OCI-LY7 (cell line): ENCODE measurements at regions not wholly inside any gene's neighbourhood (a gene's known extent, or its start where the extent isn't known, plus 50 kb on each side); places are given as distances from the start of the nearest gene placed in this dataset.

Experiments
- BruUV-seq: library from RNA; stranded (reverse); fragments of 400-500 nt; replicated peaks from 2 replicates; lab custom pipeline; 2021; lab: Mats Ljungman, UMichigan
- CTCF ChIA-PET: fragments of 300-600 bp; sonication (Branson Sonifier 250); formaldehyde crosslinking; loops from one replicate; lab custom pipeline; 2022; ENCODE audit warnings: antibody characterized with exemption; ENCODE audit not compliant: unreplicated experiment; lab: Charles Lee
- POLR2A ChIA-PET: fragments of 300-600 bp; sonication (Branson Sonifier 250); formaldehyde crosslinking; loops from one replicate; lab custom pipeline; 2022; ENCODE audit warnings: antibody characterized with exemption; lab: Charles Lee
- DNase-seq: peaks from one replicate; pipeline ENCODE4 v3.0.0-alpha.2; 2015; ENCODE audit warnings: low spot score
- H2AFZ ChIP-seq: fragments of 200-600 bp; sonication (generic), shearing (Covaris generic); 2 replicates; pipeline ENCODE4 v1.6.1; 2014; ENCODE audit warnings: mild to moderate bottlenecking, antibody characterized with exemption, low read length, moderate library complexity
- H3K27ac ChIP-seq: fragments of 200-600 bp; sonication (generic); 2 replicates; pipeline ENCODE4 v1.5.1; 2014; ENCODE audit warnings: mixed run types, low read depth, mild to moderate bottlenecking, moderate library complexity, low read length, inconsistent platforms; ENCODE audit not compliant: poor library complexity, severe bottlenecking
- H3K36me3 ChIP-seq: fragments of 200-600 bp; sonication (generic); 2 replicates; pipeline ENCODE4 v1.6.1; 2014; ENCODE audit warnings: mild to moderate bottlenecking, antibody characterized with exemption, low read length, moderate library complexity, mixed read lengths; ENCODE audit not compliant: insufficient read depth
- H3K4me1 ChIP-seq: fragments of 200-600 bp; sonication (generic); 2 replicates; pipeline ENCODE4 v1.5.1; 2014; ENCODE audit warnings: mild to moderate bottlenecking, low read length; ENCODE audit not compliant: insufficient read depth, poor library complexity, severe bottlenecking
- H3K4me2 ChIP-seq: fragments of 200-600 bp; sonication (generic); 2 replicates; pipeline ENCODE4 v1.6.1; 2014; ENCODE audit warnings: mild to moderate bottlenecking, low read length
- H3K4me3 ChIP-seq: fragments of 200-600 bp; sonication (generic); 2 replicates; pipeline ENCODE4 v1.5.1; 2014; ENCODE audit warnings: mild to moderate bottlenecking, low read depth, low read length; ENCODE audit not compliant: poor library complexity, severe bottlenecking
- H3K79me2 ChIP-seq: fragments of 200-600 bp; sonication (generic); 2 replicates; pipeline ENCODE4 v1.6.1; 2016; ENCODE audit warnings: low read depth, mild to moderate bottlenecking, low read length, moderate library complexity, mixed read lengths; ENCODE audit not compliant: insufficient read depth
- H3K9me2 ChIP-seq: fragments of 200-600 bp; sonication (generic); 2 replicates; pipeline ENCODE4 v1.6.1; 2016; ENCODE audit warnings: mild to moderate bottlenecking, low read length, mixed read lengths; ENCODE audit not compliant: insufficient read depth
- H3K9me3 ChIP-seq: fragments of 200-600 bp; sonication (generic); 2 replicates; pipeline ENCODE4 v1.6.1; 2014; ENCODE audit warnings: mild to moderate bottlenecking, mixed run types, low read length, mixed read lengths
- H4K20me1 ChIP-seq: fragments of 200-600 bp; sonication (generic); 2 replicates; pipeline ENCODE4 v1.6.1; 2014; ENCODE audit warnings: mild to moderate bottlenecking, antibody characterized with exemption, low read length, moderate library complexity, mixed read lengths; ENCODE audit not compliant: insufficient read depth
- CTCF ChIP-seq: fragments of 200-600 bp; sonication (generic); conservative IDR thresholded peaks from 2 replicates; pipeline ENCODE4 v1.5.1; 2014; ENCODE audit warnings: mild to moderate bottlenecking, antibody characterized with exemption, low read length, moderate library complexity, mixed read lengths
- EZH2phosphoT487 ChIP-seq: fragments of 200-600 bp; sonication (generic); IDR thresholded peaks from 2 replicates; pipeline ENCODE4 v1.6.1; 2018; ENCODE audit warnings: low read depth, borderline replicate concordance, mild to moderate bottlenecking, mixed run types, antibody characterized with exemption, low read length, moderate library complexity, mixed read lengths
- intact Hi-C: fragments of 100-400 bp; cut with micrococcal nuclease; formaldehyde crosslinking; loops from one replicate; pipeline ENCODE4 v1.10.0; 2022; ENCODE audit not compliant: unreplicated experiment

DNA sequence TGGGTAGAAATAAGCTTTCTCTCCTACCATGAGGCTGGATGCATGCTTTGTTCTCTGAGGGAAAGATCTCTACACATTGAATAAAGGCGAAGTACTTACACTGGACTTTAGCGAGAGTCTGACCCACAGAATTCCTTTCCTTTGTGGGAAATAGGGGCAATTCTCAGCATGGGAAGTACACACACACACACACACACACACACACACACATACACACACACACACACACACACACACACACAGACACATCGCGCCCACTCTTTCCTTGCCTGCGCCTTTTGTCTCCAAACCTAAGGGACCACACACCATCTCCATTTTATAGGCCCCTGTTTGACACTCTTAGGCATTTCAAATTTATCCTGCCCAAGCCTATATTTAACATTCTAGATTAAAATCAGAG lies 83.8 kb downstream of the LUZP4 start:
- H3K79me2 ChIP-seq: no peaks in the 10 kb centered on the region
- no peak overlapping the region for H3K27ac ChIP-seq
- no peak overlapping the region for H3K4me3 ChIP-seq
- no peak overlapping the region for H3K4me2 ChIP-seq
- no peaks in the 10 kb centered on the region for H3K9me3 ChIP-seq
- H3K36me3 ChIP-seq: no peaks in the 10 kb centered on the region
- ChIA-PET CTCF (no interaction called here), POLR2A (no interaction called here)
- TF ChIP-seq CTCF (no peak), EZH2phosphoT487 (no peak)
- H4K20me1 ChIP-seq: no peaks in the 10 kb centered on the region
- no peaks in the 10 kb centered on the region for H3K9me2 ChIP-seq
- DNase-seq: no peak
- no TSS peak for BruUV-seq
- H3K4me1 ChIP-seq: no peaks in the 10 kb centered on the region
- intact Hi-C loops: no loop called here
- no peak overlapping the region for H2AFZ ChIP-seq

GRCh38 chrX:115378471-115378870 lies 89.0 kb downstream of the LUZP4 start:
- Histone ChIP-seq H3K27ac (no peak overlapping the region), H3K9me3 (no peaks in the 10 kb centered on the region), H3K4me3 (no peak overlapping the region), H4K20me1 (no peaks in the 10 kb centered on the region), H3K79me2 (no peaks in the 10 kb centered on the region), H2AFZ (no peak overlapping the region), H3K4me2 (no peak overlapping the region), H3K4me1 (no peaks in the 10 kb centered on the region), H3K9me2 (no peaks in the 10 kb centered on the region), H3K36me3 (no peaks in the 10 kb centered on the region)
- intact Hi-C loops: no loop called here
- POLR2A ChIA-PET: no interaction called here
- DNase-seq: no peak
- CTCF ChIA-PET: no interaction called here
- no peak for TF ChIP-seq CTCF
- BruUV-seq: no TSS peak

DNA sequence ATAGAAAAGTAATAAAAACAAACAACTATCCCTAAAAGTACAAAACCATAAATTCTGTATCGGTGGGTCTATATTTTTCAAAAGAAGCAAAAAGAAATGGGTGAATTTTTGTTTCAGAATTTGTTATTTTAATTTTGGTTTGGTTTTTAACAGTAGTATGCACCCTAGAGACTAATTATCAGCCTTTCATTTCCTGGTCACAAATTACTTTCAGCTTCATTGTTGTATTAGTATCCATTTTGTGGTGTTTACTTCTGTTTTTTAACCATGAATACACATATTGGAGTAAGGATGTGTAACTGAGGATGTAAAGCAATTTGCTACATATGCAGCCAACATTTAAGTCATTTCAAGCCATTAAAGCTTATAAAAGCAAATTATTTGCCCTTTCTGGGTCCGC lies 97.8 kb downstream of the LUZP4 start:
- Histone ChIP-seq H3K4me1 (no peaks in the 10 kb centered on the region), H3K4me3 (no peak overlapping the region), H3K27ac (no peak overlapping the region), H3K36me3 (no peaks in the 10 kb centered on the region), H3K4me2 (no peak overlapping the region), H4K20me1 (no peaks in the 10 kb centered on the region), H3K79me2 (no peaks in the 10 kb centered on the region), H3K9me2 (no peaks in the 10 kb centered on the region), H3K9me3 (no peaks in the 10 kb centered on the region), H2AFZ (no peak overlapping the region)
- CTCF ChIA-PET: no interaction called here
- no peak for DNase-seq
- POLR2A ChIA-PET: no interaction called here
- TF ChIP-seq EZH2phosphoT487: no peak
- no peak for TF ChIP-seq CTCF
- no TSS peak for BruUV-seq
- intact Hi-C loops: no loop called here
